H9 (cell line): ENCODE measurements at regions not wholly inside any gene's neighbourhood (a gene's known extent, or its start where the extent isn't known, plus 50 kb on each side); places are given as distances from the start of the nearest gene placed in this dataset.

Experiments used
- DNase-seq: peaks from one replicate; pipeline ENCODE4 v3.0.0-alpha.2; 2017
- H2AFZ ChIP-seq: one replicate; pipeline ENCODE4 v1.6.1; 2013; ENCODE audit warnings: mild to moderate bottlenecking, low read length, control low read depth, moderate library complexity
- H2AK5ac ChIP-seq: 2 replicates; pipeline ENCODE4 v1.6.1; 2013; ENCODE audit warnings: low read length, control low read depth, mixed read lengths; ENCODE audit not compliant: insufficient read length
- H2BK120ac ChIP-seq: one replicate; pipeline ENCODE4 v1.6.1; 2013; ENCODE audit warnings: low read depth, mild to moderate bottlenecking, low read length, control low read depth, inconsistent platforms; ENCODE audit not compliant: poor library complexity, severe bottlenecking
- H2BK12ac ChIP-seq: 2 replicates; pipeline ENCODE4 v1.6.1; 2013; ENCODE audit warnings: low read length, control low read depth, mixed read lengths, low read depth; ENCODE audit not compliant: insufficient read length
- H2BK15ac ChIP-seq: 2 replicates; pipeline ENCODE4 v1.6.1; 2013; ENCODE audit warnings: low read depth, low read length, control low read depth
- H2BK20ac ChIP-seq: one replicate; pipeline ENCODE4 v1.6.1; 2013; ENCODE audit warnings: low read depth, mild to moderate bottlenecking, low read length, control low read depth, inconsistent platforms; ENCODE audit not compliant: poor library complexity, severe bottlenecking
- H2BK5ac ChIP-seq: 2 replicates; pipeline ENCODE4 v1.6.1; 2013; ENCODE audit warnings: low read length, control low read depth, mixed read lengths; ENCODE audit not compliant: insufficient read length
- H3K14ac ChIP-seq: 2 replicates; pipeline ENCODE4 v1.6.1; 2013; ENCODE audit warnings: low read length, control low read depth; ENCODE audit not compliant: insufficient read depth
- H3K18ac ChIP-seq: 2 replicates; pipeline ENCODE4 v1.6.1; 2013; ENCODE audit warnings: low read depth, mild to moderate bottlenecking, mixed read lengths, low read length, control low read depth; ENCODE audit not compliant: insufficient read length
- H3K23ac ChIP-seq: 2 replicates; pipeline ENCODE4 v1.6.1; 2013; ENCODE audit warnings: low read length, control low read depth, mixed read lengths, low read depth; ENCODE audit not compliant: insufficient read length
- H3K23me2 ChIP-seq: 2 replicates; pipeline ENCODE4 v1.6.1; 2013; ENCODE audit warnings: low read depth, mild to moderate bottlenecking, mixed read lengths, low read length, control low read depth; ENCODE audit not compliant: insufficient read length, poor library complexity, severe bottlenecking
- H3K27ac ChIP-seq: 2 replicates; pipeline ENCODE4 v1.5.1; 2013; ENCODE audit warnings: low read length, control low read depth, mixed read lengths, low read depth; ENCODE audit not compliant: insufficient read length
- H3K27me3 ChIP-seq: 2 replicates; pipeline ENCODE4 v1.6.1; 2013; ENCODE audit warnings: low read length, control low read depth, inconsistent platforms; ENCODE audit not compliant: insufficient read depth
- H3K4ac ChIP-seq: 2 replicates; pipeline ENCODE4 v1.6.1; 2013; ENCODE audit warnings: low read depth, mild to moderate bottlenecking, control low read depth, inconsistent platforms, low read length, moderate library complexity
- H3K4me1 ChIP-seq: 2 replicates; pipeline ENCODE4 v1.6.1; 2013; ENCODE audit warnings: low read length, control low read depth, inconsistent platforms; ENCODE audit not compliant: insufficient read depth
- H3K4me2 ChIP-seq: 2 replicates; pipeline ENCODE4 v1.6.1; 2013; ENCODE audit warnings: low read length, control low read depth, mixed read lengths; ENCODE audit not compliant: insufficient read length, insufficient read depth
- H3K56ac ChIP-seq: 2 replicates; pipeline ENCODE4 v1.6.1; 2013; ENCODE audit warnings: low read depth, mild to moderate bottlenecking, mixed read lengths, low read length, control low read depth; ENCODE audit not compliant: insufficient read length
- H3K79me1 ChIP-seq: 2 replicates; pipeline ENCODE4 v1.6.1; 2013; ENCODE audit warnings: low read depth, mild to moderate bottlenecking, moderate library complexity, low read length, control low read depth, inconsistent platforms; ENCODE audit not compliant: insufficient read depth, poor library complexity, severe bottlenecking
- H3K79me2 ChIP-seq: 2 replicates; pipeline ENCODE4 v1.6.1; 2013; ENCODE audit warnings: low read length, control low read depth, inconsistent platforms; ENCODE audit not compliant: insufficient read depth
- H3K9ac ChIP-seq: 2 replicates; pipeline ENCODE4 v1.6.1; 2013; ENCODE audit warnings: low read length, control low read depth, mixed read lengths; ENCODE audit not compliant: insufficient read length; ENCODE audit errors: extremely low read depth
- H3K9me3 ChIP-seq: one replicate; pipeline ENCODE4 v1.6.1; 2013; ENCODE audit warnings: low read depth, low read length, inconsistent platforms; ENCODE audit not compliant: control insufficient read depth
- H3T11ph ChIP-seq: one replicate; pipeline ENCODE4 v1.6.1; 2013; ENCODE audit warnings: mild to moderate bottlenecking, low read length, control low read depth, inconsistent platforms
- H4K20me1 ChIP-seq: one replicate; pipeline ENCODE4 v1.6.1; 2013; ENCODE audit not compliant: control insufficient read depth, insufficient read length, insufficient read depth
- H4K5ac ChIP-seq: 2 replicates; pipeline ENCODE4 v1.6.1; 2013; ENCODE audit warnings: low read depth, mild to moderate bottlenecking, mixed read lengths, low read length, control low read depth; ENCODE audit not compliant: insufficient read length
- H4K8ac ChIP-seq: replicated peaks from 2 replicates; pipeline ENCODE4 v1.6.1; 2013; ENCODE audit warnings: low read length, control low read depth, mixed read lengths, low read depth; ENCODE audit not compliant: insufficient read length
- H4K91ac ChIP-seq: 2 replicates; pipeline ENCODE4 v1.6.1; 2013; ENCODE audit warnings: low read depth, mild to moderate bottlenecking, moderate library complexity, mixed read lengths, low read length, control low read depth; ENCODE audit not compliant: insufficient read length
- H3K27ac Mint-ChIP-seq, 3 experiments: 2 replicates in 2 of 3; 3 replicates in 1 of 3; pipeline ENCODE4 v1.8.0; 2020 to 2021; ENCODE audit warnings: mixed read lengths in 3 of 3, mild to moderate bottlenecking in 1 of 3, moderate library complexity in 1 of 3
- H3K27me3 Mint-ChIP-seq: 2 replicates; pipeline ENCODE4 v1.8.0; 2021; ENCODE audit warnings: low read depth, mild to moderate bottlenecking, moderate library complexity, mixed read lengths
- H3K36me3 Mint-ChIP-seq, 3 experiments: 2 replicates in 2 of 3; 3 replicates in 1 of 3; pipeline ENCODE4 v1.8.0; 2020 to 2021; ENCODE audit warnings: low read depth in 3 of 3, mixed read lengths in 3 of 3; ENCODE audit not compliant: insufficient read depth in 1 of 3
- H3K4me1 Mint-ChIP-seq, 2 experiments: 2 replicates each; pipeline ENCODE4 v1.8.0; 2020; ENCODE audit warnings: mixed read lengths in 2 of 2
- H3K4me3 Mint-ChIP-seq, 2 experiments: 2 replicates in 1 of 2; 3 replicates in 1 of 2; pipeline ENCODE4 v1.8.0; 2020 to 2021; ENCODE audit warnings: mild to moderate bottlenecking in 2 of 2, mixed read lengths in 2 of 2, moderate library complexity in 1 of 2
- H3K9me3 Mint-ChIP-seq, 2 experiments: 2 replicates in 1 of 2; 3 replicates in 1 of 2; pipeline ENCODE4 v1.8.0; 2020; ENCODE audit warnings: mild to moderate bottlenecking in 2 of 2, mixed read lengths in 2 of 2, moderate library complexity in 1 of 2
- CTCF ChIP-seq: fragments of 200-600 bp; sonication (generic); conservative IDR thresholded peaks from 3 replicates; pipeline ENCODE4 v1.8.0; 2021; ENCODE audit warnings: antibody characterized with exemption, mild to moderate bottlenecking
- WGBS: extraction: QIAGEN DNeasy Blood & Tissue Kit; methylation state at CpG from one replicate; pipeline ENCODE4 v1.1.7; 2013; ENCODE audit warnings: missing lambda C conversion rate, low lambda C conversion rate, mixed read lengths; ENCODE audit not compliant: insufficient read length; ENCODE audit errors: extremely low coverage; 5-methylcytosine and 5-hydroxymethylcytosine counted together

- no peak for DNase-seq
- no peak overlapping the region for H3K9ac ChIP-seq
- H4K91ac ChIP-seq = no peak overlapping the region
- H3K9me3 ChIP-seq = peaks cover 6% of the 10 kb centered on the region
- no peak overlapping the region for H2AFZ ChIP-seq
- WGBS = no CpG with 5 or more reads among the region's 1 CpG
- TF ChIP-seq CTCF = no peak
- no peaks in the 10 kb centered on the region for H4K20me1 ChIP-seq
- no peak overlapping the region for H3K56ac ChIP-seq
- no peaks in the 10 kb centered on the region; the same call in 1 of the 2 replicates for H3K27me3 ChIP-seq
- H3K27ac ChIP-seq = no peak overlapping the region
- Mint-ChIP-seq H3K27ac (peak overlapping the region in 1 of 3 experiments; percentile 30; a peak in 1 of 7 replicates), H3K36me3 (peaks cover 10 to 17% (median 11%) of the 10 kb centered on the region in 3 experiments; a peak in 6 of 7 replicates), H3K4me3 (no peak overlapping the region), H3K27me3 (peaks cover 14% of the 10 kb centered on the region), H3K9me3 (peaks cover 12 to 20% of the 10 kb centered on the region in 2 experiments), H3K4me1 (peaks cover 23 to 24% of the 10 kb centered on the region in 2 experiments)
- H3K18ac ChIP-seq = no peak overlapping the region
- no peak overlapping the region for H4K8ac ChIP-seq
- H3K23me2 ChIP-seq = peaks cover 14% of the 10 kb centered on the region
- H3K4ac ChIP-seq = no peak overlapping the region
- no peak overlapping the region for H3K14ac ChIP-seq
- no peak overlapping the region for H2BK20ac ChIP-seq
- no peak overlapping the region for H2BK5ac ChIP-seq
- H3K79me1 ChIP-seq = no peaks in the 10 kb centered on the region
- H3K4me1 ChIP-seq = no peaks in the 10 kb centered on the region
- no peak overlapping the region for H2BK120ac ChIP-seq
- H2BK15ac ChIP-seq = no peak overlapping the region
- no peak overlapping the region for H4K5ac ChIP-seq
- H3K23ac ChIP-seq = no peak overlapping the region
- no peak overlapping the region for H3K4me2 ChIP-seq
- no peak overlapping the region for H3T11ph ChIP-seq
- H2BK12ac ChIP-seq = no peak overlapping the region
- no peaks in the 10 kb centered on the region for H3K79me2 ChIP-seq
- no peak overlapping the region for H2AK5ac ChIP-seq
These were observed 148.2 kb downstream of the NECTIN1 start for GRCh38 chr11:119580751-119581150.
